T-helper 1 cell (primary cell): ENCODE measurements at regions not wholly inside any gene's neighbourhood (a gene's known extent, or its start where the extent isn't known, plus 50 kb on each side); places are given as distances from the start of the nearest gene placed in this dataset.

Source experiments
- DNase-seq, 5 donors: peaks; one replicate each; pipeline ENCODE4 v3.0.0-alpha.2; 2012 to 2020

GRCh38 chr1:9419369-9420041, 119.8 kb upstream of the SLC25A33 start:
- no peak for DNase-seq

- DNase-seq = peak in 1 of 5 donors; percentile 43
Observed at GRCh38 chr1:9420835-9421532, 118.3 kb upstream of the SLC25A33 start.

- DNase-seq = no peak
Observed at GRCh38 chr1:9421533-9421873, 117.8 kb upstream of the SLC25A33 start.

GRCh38 chr1:9422321-9422720, 116.9 kb upstream of the SLC25A33 start:
- no peak for DNase-seq

- DNase-seq = no peak
Observed at GRCh38 chr1:9422911-9423505, 116.3 kb upstream of the SLC25A33 start.

- no peak for DNase-seq
Observed at GRCh38 chr1:9424261-9424660, 115.0 kb upstream of the SLC25A33 start.

GRCh38 chr1:9425859-9426258, 113.4 kb upstream of the SLC25A33 start:
- DNase-seq = peak in 1 of 5 donors; percentile 44

GRCh38 chr1:9426291-9426711, 113.0 kb upstream of the SLC25A33 start:
- peak; percentile 64 to 94 (median 77) for DNase-seq

GRCh38 chr1:9427388-9427787, 111.9 kb upstream of the SLC25A33 start:
- DNase-seq = no peak

GRCh38 chr1:9428601-9429341, 110.5 kb upstream of the SLC25A33 start:
- peak; percentile 98 to 100 (median 98) for DNase-seq

GRCh38 chr1:9429342-9429711, 109.9 kb upstream of the SLC25A33 start:
- DNase-seq = no peak

GRCh38 chr1:9434247-9435152, 104.8 kb upstream of the SLC25A33 start:
- DNase-seq = no peak

GRCh38 chr1:9435153-9435636, 104.1 kb upstream of the SLC25A33 start:
- DNase-seq = no peak

- no peak for DNase-seq
Observed at GRCh38 chr1:9435854-9436640, 103.2 kb upstream of the SLC25A33 start.

GRCh38 chr1:9437961-9438430, 101.3 kb upstream of the SLC25A33 start:
- DNase-seq = no peak

GRCh38 chr1:9438431-9439073, 100.7 kb upstream of the SLC25A33 start:
- DNase-seq = no peak

- no peak for DNase-seq
Observed at GRCh38 chr1:9439074-9439761, 100.0 kb upstream of the SLC25A33 start.

GRCh38 chr1:9440261-9440660, 99.0 kb upstream of the SLC25A33 start:
- DNase-seq = no peak

- DNase-seq = no peak
Observed at GRCh38 chr1:9440763-9441194, 98.5 kb upstream of the SLC25A33 start.
